PC-3 (cell line): ENCODE measurements at regions not wholly inside any gene's neighbourhood (a gene's known extent, or its start where the extent isn't known, plus 50 kb on each side); places are given as distances from the start of the nearest gene placed in this dataset.

ENCODE experiments used
- EZH2 ChIP-seq: fragments of 300-600 bp; sonication (generic); IDR thresholded peaks from one replicate; pipeline ENCODE4 v1.6.1; 2017; ENCODE audit warnings: antibody characterized with exemption, mild to moderate bottlenecking, low read length; ENCODE audit not compliant: unreplicated experiment
- EZH2phosphoT487 ChIP-seq: fragments of 300-600 bp; sonication (generic); IDR thresholded peaks from 2 replicates; pipeline ENCODE4 v1.6.1; 2018; ENCODE audit warnings: mild to moderate bottlenecking, antibody characterized with exemption, low read length, borderline replicate concordance
- TF ChIP-seq, protein P1 (sequence below): fragments of 300-600 bp; sonication (generic); conservative IDR thresholded peaks from 2 replicates; pipeline ENCODE4 v1.5.1; 2017; ENCODE audit warnings: antibody characterized with exemption, low read depth, mild to moderate bottlenecking, low read length

DNA sequence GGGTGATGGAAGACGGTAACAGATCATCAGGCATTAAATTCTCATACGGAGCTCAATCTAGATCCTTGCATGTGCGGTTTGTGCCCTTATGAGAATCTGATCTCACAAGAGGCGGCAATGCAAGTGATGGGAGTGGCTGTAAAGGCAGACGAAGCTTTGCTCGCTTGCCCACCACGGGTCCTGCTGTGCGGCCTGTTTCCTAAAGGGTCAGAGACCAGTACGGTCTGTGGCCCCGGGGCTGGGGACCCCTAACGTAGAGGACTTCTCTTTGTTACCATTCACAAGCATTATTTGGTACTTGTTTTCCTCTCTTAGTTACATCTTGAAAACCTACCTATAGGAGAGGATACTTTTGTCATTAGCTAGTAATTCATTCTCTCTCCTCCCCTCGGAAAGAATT, 221.0 kb downstream of the ADAM29 start:
- TF ChIP-seq, protein P1, sequence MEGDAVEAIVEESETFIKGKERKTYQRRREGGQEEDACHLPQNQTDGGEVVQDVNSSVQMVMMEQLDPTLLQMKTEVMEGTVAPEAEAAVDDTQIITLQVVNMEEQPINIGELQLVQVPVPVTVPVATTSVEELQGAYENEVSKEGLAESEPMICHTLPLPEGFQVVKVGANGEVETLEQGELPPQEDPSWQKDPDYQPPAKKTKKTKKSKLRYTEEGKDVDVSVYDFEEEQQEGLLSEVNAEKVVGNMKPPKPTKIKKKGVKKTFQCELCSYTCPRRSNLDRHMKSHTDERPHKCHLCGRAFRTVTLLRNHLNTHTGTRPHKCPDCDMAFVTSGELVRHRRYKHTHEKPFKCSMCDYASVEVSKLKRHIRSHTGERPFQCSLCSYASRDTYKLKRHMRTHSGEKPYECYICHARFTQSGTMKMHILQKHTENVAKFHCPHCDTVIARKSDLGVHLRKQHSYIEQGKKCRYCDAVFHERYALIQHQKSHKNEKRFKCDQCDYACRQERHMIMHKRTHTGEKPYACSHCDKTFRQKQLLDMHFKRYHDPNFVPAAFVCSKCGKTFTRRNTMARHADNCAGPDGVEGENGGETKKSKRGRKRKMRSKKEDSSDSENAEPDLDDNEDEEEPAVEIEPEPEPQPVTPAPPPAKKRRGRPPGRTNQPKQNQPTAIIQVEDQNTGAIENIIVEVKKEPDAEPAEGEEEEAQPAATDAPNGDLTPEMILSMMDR, result no peak
- TF ChIP-seq EZH2 (no peak), EZH2phosphoT487 (no peak)
